T-helper 2 cell (primary cell): ENCODE measurements at regions not wholly inside any gene's neighbourhood (a gene's known extent, or its start where the extent isn't known, plus 50 kb on each side); places are given as distances from the start of the nearest gene placed in this dataset.

Experiments used
- DNase-seq, 5 experiments: peaks; one replicate each; pipeline versions ENCODE4 v3.0.0 to v3.0.0-alpha.2; 2012 to 2022

- DNase-seq: no peak
Observed at GRCh38 chr22:47678636-47679287, 916.3 kb downstream of the TBC1D22A start.

- no peak for DNase-seq
Observed at GRCh38 chr22:47678048-47678447, 915.6 kb downstream of the TBC1D22A start.

GRCh38 chr22:47676685-47677084, 914.2 kb downstream of the TBC1D22A start:
- no peak for DNase-seq

- DNase-seq: no peak
Observed at GRCh38 chr22:47674600-47674999, 912.1 kb downstream of the TBC1D22A start.

- no peak for DNase-seq
Observed at GRCh38 chr22:47673557-47673956, 911.1 kb downstream of the TBC1D22A start.

GRCh38 chr22:47672526-47672925, 910.1 kb downstream of the TBC1D22A start:
- DNase-seq: no peak

GRCh38 chr22:47665151-47665550, 902.7 kb downstream of the TBC1D22A start:
- DNase-seq: no peak

- DNase-seq: no peak
Observed at GRCh38 chr22:47663615-47664605, 901.5 kb downstream of the TBC1D22A start.

GRCh38 chr22:47659467-47660223, 897.2 kb downstream of the TBC1D22A start:
- no peak for DNase-seq

- DNase-seq: no peak
Observed at GRCh38 chr22:47658182-47658581, 895.7 kb downstream of the TBC1D22A start.

- DNase-seq: no peak
Observed at GRCh38 chr22:47657224-47657623, 894.8 kb downstream of the TBC1D22A start.

- no peak for DNase-seq
Observed at GRCh38 chr22:47656806-47657205, 894.4 kb downstream of the TBC1D22A start.

- no peak for DNase-seq
Observed at GRCh38 chr22:47655930-47656329, 893.5 kb downstream of the TBC1D22A start.

- no peak for DNase-seq
Observed at GRCh38 chr22:47654922-47655491, 892.6 kb downstream of the TBC1D22A start.

GRCh38 chr22:47653921-47654320, 891.5 kb downstream of the TBC1D22A start:
- no peak for DNase-seq

GRCh38 chr22:47651216-47651987, 889.0 kb downstream of the TBC1D22A start:
- no peak for DNase-seq

GRCh38 chr22:47647720-47648119, 885.3 kb downstream of the TBC1D22A start:
- no peak for DNase-seq

- DNase-seq: no peak
Observed at GRCh38 chr22:47647181-47647580, 884.7 kb downstream of the TBC1D22A start.

GRCh38 chr22:47645923-47646322, 883.5 kb downstream of the TBC1D22A start:
- no peak for DNase-seq

- DNase-seq: no peak
Observed at GRCh38 chr22:47645450-47645914, 883.0 kb downstream of the TBC1D22A start.

GRCh38 chr22:47634347-47634746, 871.9 kb downstream of the TBC1D22A start:
- DNase-seq: no peak

- DNase-seq: no peak
Observed at GRCh38 chr22:47633111-47633510, 870.7 kb downstream of the TBC1D22A start.
